ENCODE measurements at regions not wholly inside any gene's neighbourhood (a gene's known extent, or its start where the extent isn't known, plus 50 kb on each side); places are given as distances from the start of the nearest gene placed in this dataset.

- TF ChIP-seq, protein P1, sequence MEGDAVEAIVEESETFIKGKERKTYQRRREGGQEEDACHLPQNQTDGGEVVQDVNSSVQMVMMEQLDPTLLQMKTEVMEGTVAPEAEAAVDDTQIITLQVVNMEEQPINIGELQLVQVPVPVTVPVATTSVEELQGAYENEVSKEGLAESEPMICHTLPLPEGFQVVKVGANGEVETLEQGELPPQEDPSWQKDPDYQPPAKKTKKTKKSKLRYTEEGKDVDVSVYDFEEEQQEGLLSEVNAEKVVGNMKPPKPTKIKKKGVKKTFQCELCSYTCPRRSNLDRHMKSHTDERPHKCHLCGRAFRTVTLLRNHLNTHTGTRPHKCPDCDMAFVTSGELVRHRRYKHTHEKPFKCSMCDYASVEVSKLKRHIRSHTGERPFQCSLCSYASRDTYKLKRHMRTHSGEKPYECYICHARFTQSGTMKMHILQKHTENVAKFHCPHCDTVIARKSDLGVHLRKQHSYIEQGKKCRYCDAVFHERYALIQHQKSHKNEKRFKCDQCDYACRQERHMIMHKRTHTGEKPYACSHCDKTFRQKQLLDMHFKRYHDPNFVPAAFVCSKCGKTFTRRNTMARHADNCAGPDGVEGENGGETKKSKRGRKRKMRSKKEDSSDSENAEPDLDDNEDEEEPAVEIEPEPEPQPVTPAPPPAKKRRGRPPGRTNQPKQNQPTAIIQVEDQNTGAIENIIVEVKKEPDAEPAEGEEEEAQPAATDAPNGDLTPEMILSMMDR (IDR thresholded peaks at IDR 0.05): no peak
- TF ChIP-seq EP300 (IDR thresholded peaks at IDR 0.05): no peak
- TF ChIP-seq POLR2A (IDR thresholded peaks at IDR 0.05; ENCODE audit: low read depth): no peak
Measured at GRCh38 chr2:105502625-105503334, 103.9 kb upstream of the FHL2 start.

Measured in esophagus muscularis mucosa (tissue), 4 donors.